ENCODE measurements at regions not wholly inside any gene's neighbourhood (a gene's known extent, or its start where the extent isn't known, plus 50 kb on each side); places are given as distances from the start of the nearest gene placed in this dataset.

- Histone ChIP-seq H3K27me3 (ENCODE audit: control insufficient read depth, low read length) (no peaks in the 10 kb centered on the region), H3K4me1 (ENCODE audit: control insufficient read depth, low read length) (no peaks in the 10 kb centered on the region), H3K79me2 (ENCODE audit: control insufficient read depth, low read length) (no peaks in the 10 kb centered on the region), H3K9me2 (replicated peaks; ENCODE audit: control insufficient read depth, low read length) (no peaks in the 10 kb centered on the region), H3K4me3 (ENCODE audit: low read length) (no peak overlapping the region), H4K20me1 (ENCODE audit: control insufficient read depth, insufficient read depth, low read depth, low read length) (no peaks in the 10 kb centered on the region), H3K36me3 (ENCODE audit: control insufficient read depth, low read length) (no peaks in the 10 kb centered on the region), H3K4me2 (ENCODE audit: low read length) (no peak overlapping the region), H3K9me3 (ENCODE audit: control insufficient read depth, insufficient read depth, low read length) (no peaks in the 10 kb centered on the region), H3K27ac (ENCODE audit: low read depth, low read length) (no peak overlapping the region), H3F3A (ENCODE audit: control insufficient read depth, insufficient read depth) (no peaks in the 10 kb centered on the region)
- TF ChIP-seq EZH2phosphoT487 (IDR thresholded peaks at IDR 0.05; ENCODE audit: borderline replicate concordance, low read length) (no peak), CTCF (IDR thresholded peaks at IDR 0.05; ENCODE audit: low read depth, low read length, poor library complexity, severe bottlenecking) (no peak)
These were observed 441.9 kb downstream of the SPRY1 start for GRCh38 chr4:123838474-123838873.

GRCh38 chr4:123840197-123840596 is 443.6 kb downstream of the SPRY1 start:
- H4K20me1 ChIP-seq (ENCODE audit: control insufficient read depth, insufficient read depth, low read depth, low read length) = no peaks in the 10 kb centered on the region
- no peak overlapping the region for H3K4me3 ChIP-seq (ENCODE audit: low read length)
- H3K36me3 ChIP-seq (ENCODE audit: control insufficient read depth, low read length) = no peaks in the 10 kb centered on the region
- H3K4me1 ChIP-seq (ENCODE audit: control insufficient read depth, low read length) = no peaks in the 10 kb centered on the region
- no peaks in the 10 kb centered on the region for H3F3A ChIP-seq (ENCODE audit: control insufficient read depth, insufficient read depth)
- H3K79me2 ChIP-seq (ENCODE audit: control insufficient read depth, low read length) = no peaks in the 10 kb centered on the region
- H3K9me2 ChIP-seq (replicated peaks; ENCODE audit: control insufficient read depth, low read length) = no peaks in the 10 kb centered on the region
- no peaks in the 10 kb centered on the region for H3K9me3 ChIP-seq (ENCODE audit: control insufficient read depth, insufficient read depth, low read length)
- no peaks in the 10 kb centered on the region for H3K27me3 ChIP-seq (ENCODE audit: control insufficient read depth, low read length)
- H3K27ac ChIP-seq (ENCODE audit: low read depth, low read length) = no peak overlapping the region
- no peak for TF ChIP-seq EZH2phosphoT487 (IDR thresholded peaks at IDR 0.05; ENCODE audit: borderline replicate concordance, low read length)
- no peak overlapping the region for H3K4me2 ChIP-seq (ENCODE audit: low read length)

- no peaks in the 10 kb centered on the region for H3K9me3 ChIP-seq (ENCODE audit: control insufficient read depth, insufficient read depth, low read length)
- no peaks in the 10 kb centered on the region for H3F3A ChIP-seq (ENCODE audit: control insufficient read depth, insufficient read depth)
- H3K4me2 ChIP-seq (ENCODE audit: low read length) = no peak overlapping the region
- no peaks in the 10 kb centered on the region for H4K20me1 ChIP-seq (ENCODE audit: control insufficient read depth, insufficient read depth, low read depth, low read length)
- no peaks in the 10 kb centered on the region for H3K27me3 ChIP-seq (ENCODE audit: control insufficient read depth, low read length)
- no peaks in the 10 kb centered on the region for H3K79me2 ChIP-seq (ENCODE audit: control insufficient read depth, low read length)
- H3K36me3 ChIP-seq (ENCODE audit: control insufficient read depth, low read length) = no peaks in the 10 kb centered on the region
- no peaks in the 10 kb centered on the region for H3K9me2 ChIP-seq (replicated peaks; ENCODE audit: control insufficient read depth, low read length)
- no peaks in the 10 kb centered on the region for H3K4me1 ChIP-seq (ENCODE audit: control insufficient read depth, low read length)
- TF ChIP-seq CTCF (IDR thresholded peaks at IDR 0.05; ENCODE audit: low read depth, low read length, poor library complexity, severe bottlenecking) (no peak), EZH2phosphoT487 (IDR thresholded peaks at IDR 0.05; ENCODE audit: borderline replicate concordance, low read length) (no peak)
- H3K4me3 ChIP-seq (ENCODE audit: low read length) = no peak overlapping the region
- no peak overlapping the region for H3K27ac ChIP-seq (ENCODE audit: low read depth, low read length)
These were observed 445.0 kb downstream of the SPRY1 start for GRCh38 chr4:123841447-123842121.

GRCh38 chr4:123843137-123843536 is 446.5 kb downstream of the SPRY1 start:
- Histone ChIP-seq H3K9me2 (replicated peaks; ENCODE audit: control insufficient read depth, low read length) (no peaks in the 10 kb centered on the region), H3K79me2 (ENCODE audit: control insufficient read depth, low read length) (no peaks in the 10 kb centered on the region), H3K27me3 (ENCODE audit: control insufficient read depth, low read length) (no peaks in the 10 kb centered on the region), H3K4me2 (ENCODE audit: low read length) (no peak overlapping the region), H3K4me1 (ENCODE audit: control insufficient read depth, low read length) (no peaks in the 10 kb centered on the region), H3K4me3 (ENCODE audit: low read length) (no peak overlapping the region), H3K27ac (ENCODE audit: low read depth, low read length) (no peak overlapping the region), H4K20me1 (ENCODE audit: control insufficient read depth, insufficient read depth, low read depth, low read length) (no peaks in the 10 kb centered on the region), H3K36me3 (ENCODE audit: control insufficient read depth, low read length) (no peaks in the 10 kb centered on the region), H3F3A (ENCODE audit: control insufficient read depth, insufficient read depth) (no peaks in the 10 kb centered on the region), H3K9me3 (ENCODE audit: control insufficient read depth, insufficient read depth, low read length) (no peaks in the 10 kb centered on the region)
- no peak for TF ChIP-seq CTCF (IDR thresholded peaks at IDR 0.05; ENCODE audit: low read depth, low read length, poor library complexity, severe bottlenecking)
- TF ChIP-seq EZH2phosphoT487 (IDR thresholded peaks at IDR 0.05; ENCODE audit: borderline replicate concordance, low read length) = no peak

All from DOHH2 (cell line).